ENCODE measurements at regions not wholly inside any gene's neighbourhood (a gene's known extent, or its start where the extent isn't known, plus 50 kb on each side); places are given as distances from the start of the nearest gene placed in this dataset.
A peak's percentile ranks its signal among the peaks of the same experiment; 100 is the strongest.

DNA sequence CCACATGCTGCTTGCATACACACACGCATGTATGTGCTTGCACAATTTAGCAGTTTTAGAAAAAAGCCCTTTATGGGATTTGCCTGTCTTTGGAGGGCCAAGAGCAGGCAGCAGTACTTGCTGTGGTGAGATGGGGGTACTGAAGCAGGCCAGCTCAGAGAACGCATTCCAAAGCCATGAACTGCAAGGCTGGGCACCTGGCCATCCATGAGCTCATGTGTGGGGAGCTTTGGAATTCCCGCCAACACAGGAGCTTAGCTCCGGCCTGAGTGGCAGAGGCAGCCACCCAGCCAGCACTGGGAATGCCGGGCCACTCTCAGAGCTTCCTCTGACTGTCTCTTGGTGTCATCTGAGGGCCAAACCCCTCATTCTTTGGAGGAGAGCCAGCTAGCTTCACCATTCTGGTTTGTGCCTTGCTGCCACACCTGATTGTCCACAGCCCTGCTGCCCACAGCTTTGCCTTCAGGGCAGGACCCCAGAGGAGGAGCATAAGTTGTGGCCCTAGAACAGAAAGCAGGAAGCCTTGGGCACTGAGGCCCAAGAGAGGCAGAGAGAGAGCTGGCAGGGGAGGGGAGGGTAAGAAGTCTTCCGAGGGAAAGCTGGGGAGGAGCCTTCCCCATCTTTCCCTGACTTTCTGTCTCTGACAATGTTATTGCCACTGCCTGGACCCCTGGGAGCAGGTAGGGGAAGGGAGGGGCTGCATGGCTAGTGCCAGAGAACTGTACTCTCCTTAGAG, 92.1 kb upstream of the POU3F1 start:
- Histone ChIP-seq H3K27ac (ENCODE audit: low read depth, low read length) (no peak overlapping the region), H3K4me3 (ENCODE audit: low read length) (no peak overlapping the region), H3K9me2 (replicated peaks; ENCODE audit: control insufficient read depth, low read length) (no peaks in the 10 kb centered on the region), H3F3A (ENCODE audit: control insufficient read depth, insufficient read depth) (no peaks in the 10 kb centered on the region), H4K20me1 (ENCODE audit: control insufficient read depth, insufficient read depth, low read depth, low read length) (no peaks in the 10 kb centered on the region; the same call in 1 of the 2 replicates), H3K27me3 (ENCODE audit: control insufficient read depth, low read length) (peaks cover 62% of the 10 kb centered on the region), H3K4me2 (ENCODE audit: low read length) (peak overlapping the region; percentile 50), H3K4me1 (ENCODE audit: control insufficient read depth, low read length) (peaks cover 29% of the 10 kb centered on the region), H3K79me2 (ENCODE audit: control insufficient read depth, low read length) (no peaks in the 10 kb centered on the region), H3K36me3 (ENCODE audit: control insufficient read depth, low read length) (no peaks in the 10 kb centered on the region), H3K9me3 (ENCODE audit: control insufficient read depth, insufficient read depth, low read length) (no peaks in the 10 kb centered on the region)
- TF ChIP-seq, protein P1, sequence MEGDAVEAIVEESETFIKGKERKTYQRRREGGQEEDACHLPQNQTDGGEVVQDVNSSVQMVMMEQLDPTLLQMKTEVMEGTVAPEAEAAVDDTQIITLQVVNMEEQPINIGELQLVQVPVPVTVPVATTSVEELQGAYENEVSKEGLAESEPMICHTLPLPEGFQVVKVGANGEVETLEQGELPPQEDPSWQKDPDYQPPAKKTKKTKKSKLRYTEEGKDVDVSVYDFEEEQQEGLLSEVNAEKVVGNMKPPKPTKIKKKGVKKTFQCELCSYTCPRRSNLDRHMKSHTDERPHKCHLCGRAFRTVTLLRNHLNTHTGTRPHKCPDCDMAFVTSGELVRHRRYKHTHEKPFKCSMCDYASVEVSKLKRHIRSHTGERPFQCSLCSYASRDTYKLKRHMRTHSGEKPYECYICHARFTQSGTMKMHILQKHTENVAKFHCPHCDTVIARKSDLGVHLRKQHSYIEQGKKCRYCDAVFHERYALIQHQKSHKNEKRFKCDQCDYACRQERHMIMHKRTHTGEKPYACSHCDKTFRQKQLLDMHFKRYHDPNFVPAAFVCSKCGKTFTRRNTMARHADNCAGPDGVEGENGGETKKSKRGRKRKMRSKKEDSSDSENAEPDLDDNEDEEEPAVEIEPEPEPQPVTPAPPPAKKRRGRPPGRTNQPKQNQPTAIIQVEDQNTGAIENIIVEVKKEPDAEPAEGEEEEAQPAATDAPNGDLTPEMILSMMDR (IDR thresholded peaks at IDR 0.05; ENCODE audit: low read depth, low read length, poor library complexity, severe bottlenecking): no peak
- TF ChIP-seq EZH2phosphoT487 (IDR thresholded peaks at IDR 0.05; ENCODE audit: borderline replicate concordance, low read length): no peak

DNA sequence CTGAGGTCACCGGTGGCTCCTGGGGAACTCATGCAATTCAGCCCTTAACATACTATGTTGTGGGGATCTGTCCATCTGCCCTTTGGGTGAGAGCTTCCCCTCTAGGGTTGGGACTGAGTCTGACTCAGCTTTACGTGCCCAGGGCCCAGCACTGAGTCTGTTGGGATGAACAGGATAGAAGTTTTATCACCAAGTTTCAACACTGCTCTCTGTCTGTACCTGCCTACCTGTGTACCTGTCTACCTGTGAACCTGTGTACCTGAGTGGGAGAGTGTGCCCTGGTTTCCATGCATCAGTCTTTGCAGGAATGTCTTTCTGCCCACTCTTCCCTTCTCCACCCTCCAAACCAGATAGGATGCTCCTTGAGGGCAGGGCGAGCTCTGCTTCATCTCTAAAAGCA, 90.6 kb upstream of the POU3F1 start:
- H3K27me3 ChIP-seq (ENCODE audit: control insufficient read depth, low read length): peaks cover 59% of the 10 kb centered on the region
- H3K4me1 ChIP-seq (ENCODE audit: control insufficient read depth, low read length): peaks cover 29% of the 10 kb centered on the region
- TF ChIP-seq, protein P1 (IDR thresholded peaks at IDR 0.05; ENCODE audit: low read depth, low read length, poor library complexity, severe bottlenecking): no peak
- no peak for TF ChIP-seq EZH2phosphoT487 (IDR thresholded peaks at IDR 0.05; ENCODE audit: borderline replicate concordance, low read length)

GRCh38 chr1:38135625-38136414, 89.2 kb upstream of the POU3F1 start:
- peaks cover 24% of the 10 kb centered on the region for H3K4me1 ChIP-seq (ENCODE audit: control insufficient read depth, low read length)

More for the DNA sequence above, 90.6 kb upstream of the POU3F1 start:
- Histone ChIP-seq H3K79me2 (ENCODE audit: control insufficient read depth, low read length) (no peaks in the 10 kb centered on the region), H3K4me2 (ENCODE audit: low read length) (no peak overlapping the region), H4K20me1 (ENCODE audit: control insufficient read depth, insufficient read depth, low read depth, low read length) (no peaks in the 10 kb centered on the region; the same call in 1 of the 2 replicates), H3K4me3 (ENCODE audit: low read length) (no peak overlapping the region), H3K27ac (ENCODE audit: low read depth, low read length) (no peak overlapping the region), H3K36me3 (ENCODE audit: control insufficient read depth, low read length) (no peaks in the 10 kb centered on the region), H3K9me2 (replicated peaks; ENCODE audit: control insufficient read depth, low read length) (no peaks in the 10 kb centered on the region), H3F3A (ENCODE audit: control insufficient read depth, insufficient read depth) (no peaks in the 10 kb centered on the region), H3K9me3 (ENCODE audit: control insufficient read depth, insufficient read depth, low read length) (no peaks in the 10 kb centered on the region)

More at GRCh38 chr1:38135625-38136414, 89.2 kb upstream of the POU3F1 start:
- no peaks in the 10 kb centered on the region for H3K9me2 ChIP-seq (replicated peaks; ENCODE audit: control insufficient read depth, low read length)
- H3K4me3 ChIP-seq (ENCODE audit: low read length): no peak overlapping the region
- TF ChIP-seq, protein P1 (IDR thresholded peaks at IDR 0.05; ENCODE audit: low read depth, low read length, poor library complexity, severe bottlenecking): no peak
- TF ChIP-seq EZH2phosphoT487 (IDR thresholded peaks at IDR 0.05; ENCODE audit: borderline replicate concordance, low read length): no peak
- H3K36me3 ChIP-seq (ENCODE audit: control insufficient read depth, low read length): no peaks in the 10 kb centered on the region
- H3K4me2 ChIP-seq (ENCODE audit: low read length): no peak overlapping the region
- no peaks in the 10 kb centered on the region for H3K79me2 ChIP-seq (ENCODE audit: control insufficient read depth, low read length)
- H3F3A ChIP-seq (ENCODE audit: control insufficient read depth, insufficient read depth): no peaks in the 10 kb centered on the region
- H3K27me3 ChIP-seq (ENCODE audit: control insufficient read depth, low read length): peaks cover 57% of the 10 kb centered on the region
- H4K20me1 ChIP-seq (ENCODE audit: control insufficient read depth, insufficient read depth, low read depth, low read length): no peaks in the 10 kb centered on the region; the same call in 1 of the 2 replicates
- H3K27ac ChIP-seq (ENCODE audit: low read depth, low read length): no peak overlapping the region
- H3K9me3 ChIP-seq (ENCODE audit: control insufficient read depth, insufficient read depth, low read length): no peaks in the 10 kb centered on the region

All from DOHH2 (cell line).